ENCODE measurements at regions not wholly inside any gene's neighbourhood (a gene's known extent, or its start where the extent isn't known, plus 50 kb on each side); places are given as distances from the start of the nearest gene placed in this dataset.

DNA sequence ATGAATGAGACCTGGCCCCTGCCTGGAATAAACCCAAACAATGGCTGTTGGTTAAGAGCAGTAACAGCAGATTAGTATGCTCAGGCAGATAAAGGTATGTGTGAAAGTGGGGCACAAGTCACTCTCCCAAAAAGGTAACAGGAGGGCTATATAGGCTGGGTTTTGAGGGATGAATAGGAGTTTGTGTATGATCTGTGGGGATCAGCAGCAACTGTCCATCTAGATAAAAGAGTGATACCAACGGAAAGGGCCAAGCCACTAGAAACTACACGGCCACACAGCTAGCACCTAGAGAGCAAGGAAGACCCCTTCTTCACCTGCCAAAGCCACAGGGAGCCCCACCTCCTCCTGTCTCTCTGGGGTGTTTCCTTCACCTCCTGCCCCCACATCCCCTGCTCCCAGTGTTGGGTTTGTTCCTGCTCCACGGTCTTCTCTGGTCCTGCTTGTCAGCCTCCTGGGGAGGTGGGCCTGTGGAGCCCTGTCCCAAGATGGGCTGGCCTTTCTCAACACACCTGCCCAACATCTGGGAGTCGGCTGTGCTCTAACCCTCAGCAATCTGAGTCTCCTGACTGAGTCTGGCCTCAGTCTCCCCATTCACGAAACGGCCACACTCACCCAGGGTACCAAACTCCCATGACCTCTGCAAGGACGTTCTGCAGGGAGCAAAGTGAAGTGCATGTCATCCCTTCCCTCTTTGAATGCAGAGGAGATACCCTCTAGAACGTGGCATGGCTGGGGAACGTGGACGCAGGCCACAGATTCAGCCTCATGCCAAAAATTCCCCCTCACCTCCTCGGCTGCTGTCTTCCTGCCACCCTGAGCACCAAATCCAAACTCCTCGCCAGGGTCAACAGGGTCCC, 108.2 kb downstream of the NCOR2 start:
- TF ChIP-seq, protein P1, sequence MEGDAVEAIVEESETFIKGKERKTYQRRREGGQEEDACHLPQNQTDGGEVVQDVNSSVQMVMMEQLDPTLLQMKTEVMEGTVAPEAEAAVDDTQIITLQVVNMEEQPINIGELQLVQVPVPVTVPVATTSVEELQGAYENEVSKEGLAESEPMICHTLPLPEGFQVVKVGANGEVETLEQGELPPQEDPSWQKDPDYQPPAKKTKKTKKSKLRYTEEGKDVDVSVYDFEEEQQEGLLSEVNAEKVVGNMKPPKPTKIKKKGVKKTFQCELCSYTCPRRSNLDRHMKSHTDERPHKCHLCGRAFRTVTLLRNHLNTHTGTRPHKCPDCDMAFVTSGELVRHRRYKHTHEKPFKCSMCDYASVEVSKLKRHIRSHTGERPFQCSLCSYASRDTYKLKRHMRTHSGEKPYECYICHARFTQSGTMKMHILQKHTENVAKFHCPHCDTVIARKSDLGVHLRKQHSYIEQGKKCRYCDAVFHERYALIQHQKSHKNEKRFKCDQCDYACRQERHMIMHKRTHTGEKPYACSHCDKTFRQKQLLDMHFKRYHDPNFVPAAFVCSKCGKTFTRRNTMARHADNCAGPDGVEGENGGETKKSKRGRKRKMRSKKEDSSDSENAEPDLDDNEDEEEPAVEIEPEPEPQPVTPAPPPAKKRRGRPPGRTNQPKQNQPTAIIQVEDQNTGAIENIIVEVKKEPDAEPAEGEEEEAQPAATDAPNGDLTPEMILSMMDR (conservative IDR thresholded peaks at IDR 0.05 in 1 of 2, IDR thresholded peaks at IDR 0.05 in 1 of 2; ENCODE audit: low read depth in 1 of 2, low read length in 2 of 2): no peak
- TF ChIP-seq EZH2 (IDR thresholded peaks at IDR 0.05; ENCODE audit: low read length, missing control alignments): no peak

Measured in fibroblast of lung (primary cell).